Mucosa of descending colon (tissue), 3 donors: ENCODE measurements at regions not wholly inside any gene's neighbourhood (a gene's known extent, or its start where the extent isn't known, plus 50 kb on each side); places are given as distances from the start of the nearest gene placed in this dataset.

ENCODE experiments used
- ATAC-seq: fragments of 200-7000 bp; cut with Tn5 transposase; one replicate; pipeline ENCODE4 v1.9.1; 2020; ENCODE audit warnings: mild to moderate bottlenecking, moderate library complexity
- DNase-seq, 3 donors: peaks; one replicate each; pipeline ENCODE4 v3.0.0-alpha.2; 2020
- H3K36me3 ChIP-seq: fragments of 200-600 bp; one replicate; pipeline ENCODE4 v1.8.0; 2021; ENCODE audit warnings: low read depth, mild to moderate bottlenecking
- H3K4me1 ChIP-seq: fragments of 200-600 bp; one replicate; pipeline ENCODE4 v1.8.0; 2021; ENCODE audit warnings: low read depth, mild to moderate bottlenecking
- H3K4me3 ChIP-seq: fragments of 200-600 bp; one replicate; pipeline ENCODE4 v1.8.0; 2021; ENCODE audit warnings: mild to moderate bottlenecking
- H3K9me3 ChIP-seq: fragments of 200-600 bp; one replicate; pipeline ENCODE4 v1.8.0; 2021; ENCODE audit warnings: mild to moderate bottlenecking
- intact Hi-C, 2 donors: fragments of 100-400 bp; cut with DNase I in 1 of 2; cut with micrococcal nuclease in 1 of 2; formaldehyde crosslinking; loops; one replicate each; pipeline versions ENCODE4 v1.11.0 to v1.11.1; 2022; cut with DNase I, micrococcal nuclease
- TF ChIP-seq, protein P1 (sequence below): fragments of 200-600 bp; IDR thresholded peaks from one replicate; pipeline ENCODE4 v1.8.0; 2022; ENCODE audit warnings: antibody characterized with exemption, mild to moderate bottlenecking
- donor health status: DM: no; HTN: no; CAD: no; lungs with moderate emphysema.
- donor health status: DM: no; HTN: no; CAD: no.
- donor health status: DM: no; HTN: yes; CAD: no.

DNA sequence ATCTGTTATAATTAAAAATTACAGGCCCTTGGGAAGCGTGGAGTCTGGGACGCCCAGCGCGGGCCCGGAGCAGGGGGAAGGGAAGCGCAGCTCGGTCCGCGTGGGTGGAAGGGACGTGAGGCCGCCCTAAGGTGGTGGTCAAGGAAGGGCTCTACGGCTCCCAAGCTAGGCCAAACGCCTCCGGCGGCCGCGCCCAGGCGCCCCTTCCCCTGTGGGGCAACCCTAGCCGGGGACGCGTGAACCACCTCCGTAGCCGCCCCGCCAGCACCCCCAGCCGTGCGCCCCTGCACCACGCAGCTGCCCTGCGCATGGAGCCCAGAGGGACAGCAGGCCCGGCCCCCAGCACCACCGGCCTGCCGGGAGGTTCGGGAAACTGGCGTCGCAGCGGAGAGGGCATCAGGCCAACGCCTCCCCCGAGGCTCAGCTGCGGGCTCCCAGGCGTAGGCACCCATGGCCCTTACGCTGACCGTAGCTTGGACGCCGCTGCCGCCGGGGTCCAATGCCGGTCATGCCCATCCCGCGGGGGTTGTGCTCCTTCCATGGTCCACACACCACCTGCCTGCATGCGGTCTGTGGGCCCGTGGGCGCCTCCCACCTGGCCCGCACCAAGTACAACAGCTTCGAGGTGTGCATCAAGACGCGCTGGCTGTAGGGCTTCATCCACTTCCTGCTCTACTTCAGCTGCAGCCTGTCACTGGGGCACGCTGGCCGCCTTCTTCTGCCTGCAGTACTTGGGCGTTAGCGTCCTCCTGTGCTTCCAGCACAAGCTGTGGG lies 166.7 kb downstream of the SEPTIN7 start:
- TF ChIP-seq, protein P1, sequence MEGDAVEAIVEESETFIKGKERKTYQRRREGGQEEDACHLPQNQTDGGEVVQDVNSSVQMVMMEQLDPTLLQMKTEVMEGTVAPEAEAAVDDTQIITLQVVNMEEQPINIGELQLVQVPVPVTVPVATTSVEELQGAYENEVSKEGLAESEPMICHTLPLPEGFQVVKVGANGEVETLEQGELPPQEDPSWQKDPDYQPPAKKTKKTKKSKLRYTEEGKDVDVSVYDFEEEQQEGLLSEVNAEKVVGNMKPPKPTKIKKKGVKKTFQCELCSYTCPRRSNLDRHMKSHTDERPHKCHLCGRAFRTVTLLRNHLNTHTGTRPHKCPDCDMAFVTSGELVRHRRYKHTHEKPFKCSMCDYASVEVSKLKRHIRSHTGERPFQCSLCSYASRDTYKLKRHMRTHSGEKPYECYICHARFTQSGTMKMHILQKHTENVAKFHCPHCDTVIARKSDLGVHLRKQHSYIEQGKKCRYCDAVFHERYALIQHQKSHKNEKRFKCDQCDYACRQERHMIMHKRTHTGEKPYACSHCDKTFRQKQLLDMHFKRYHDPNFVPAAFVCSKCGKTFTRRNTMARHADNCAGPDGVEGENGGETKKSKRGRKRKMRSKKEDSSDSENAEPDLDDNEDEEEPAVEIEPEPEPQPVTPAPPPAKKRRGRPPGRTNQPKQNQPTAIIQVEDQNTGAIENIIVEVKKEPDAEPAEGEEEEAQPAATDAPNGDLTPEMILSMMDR: no peak

DNA sequence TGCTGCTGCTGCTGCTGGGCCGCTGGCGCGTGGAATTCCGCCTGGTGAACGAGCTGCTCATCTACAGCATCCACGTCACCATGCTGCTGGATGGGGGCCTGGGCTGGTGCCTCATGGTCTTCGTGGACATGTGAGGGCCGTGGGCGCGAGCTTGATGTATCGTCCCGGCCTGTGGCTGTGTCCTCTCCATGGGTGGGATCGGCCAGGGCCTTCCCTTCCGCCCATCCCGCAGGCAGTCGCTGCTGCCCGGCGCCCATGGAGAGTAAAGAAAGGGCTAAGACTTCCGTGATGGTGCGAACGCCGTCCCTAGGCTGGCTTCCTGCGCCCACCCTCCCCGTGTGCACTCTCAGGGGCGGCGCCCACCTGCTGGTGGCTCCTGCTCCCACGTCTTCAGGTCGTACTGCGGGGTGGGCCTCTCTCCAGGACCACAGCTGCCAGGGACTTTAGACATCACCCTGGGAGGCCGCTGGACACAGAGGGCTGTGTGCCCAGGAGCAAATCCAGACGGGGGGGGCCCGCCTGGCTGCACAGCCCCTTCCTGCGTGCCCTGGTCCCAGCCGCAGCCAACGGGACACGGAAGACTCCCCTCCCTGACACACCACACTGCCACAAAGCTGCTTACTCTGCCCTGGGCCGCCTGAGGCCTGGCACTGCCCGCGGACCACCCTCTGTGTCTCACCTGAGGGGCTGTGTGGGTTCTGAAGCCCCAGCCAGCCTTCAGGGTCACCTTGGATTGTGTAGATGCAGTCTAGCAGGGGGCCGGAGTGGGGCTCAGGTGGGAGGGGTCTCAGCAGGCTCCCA lies 167.5 kb downstream of the SEPTIN7 start:
- DNase-seq (no peak), ATAC-seq (no peak)
- Histone ChIP-seq H3K4me1 (no peaks in the 10 kb centered on the region), H3K9me3 (no peaks in the 10 kb centered on the region), H3K4me3 (no peak overlapping the region), H3K36me3 (no peaks in the 10 kb centered on the region)
- intact Hi-C loops: no loop called here
- TF ChIP-seq, protein P1: no peak

More for the DNA sequence above, 166.7 kb downstream of the SEPTIN7 start:
- no peak for ATAC-seq
- Histone ChIP-seq H3K36me3 (no peaks in the 10 kb centered on the region), H3K4me3 (no peak overlapping the region), H3K9me3 (no peaks in the 10 kb centered on the region), H3K4me1 (no peaks in the 10 kb centered on the region)
- intact Hi-C loops: no loop called here
- DNase-seq: no peak

DNA sequence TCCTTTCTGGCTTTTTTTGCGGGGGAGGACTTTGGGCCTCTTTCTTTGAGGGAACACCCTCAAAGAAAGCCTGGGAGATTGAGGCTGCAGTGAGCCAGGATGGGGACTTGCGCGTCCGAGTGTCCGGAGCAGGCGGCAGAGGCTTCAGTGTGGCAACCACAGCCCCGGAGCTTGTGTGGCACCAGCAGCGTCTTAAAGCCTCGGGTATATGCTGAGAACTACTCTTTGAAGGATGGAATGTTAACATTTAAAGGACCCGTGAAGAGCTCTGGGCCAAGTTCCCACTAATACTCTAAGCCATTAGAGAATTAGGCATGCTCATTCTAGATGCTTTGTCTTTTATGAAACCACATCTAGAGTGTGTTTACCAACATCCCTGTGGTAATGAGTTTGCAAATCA lies 168.2 kb downstream of the SEPTIN7 start:
- Histone ChIP-seq H3K9me3 (no peaks in the 10 kb centered on the region), H3K36me3 (no peaks in the 10 kb centered on the region), H3K4me3 (no peak overlapping the region), H3K4me1 (no peaks in the 10 kb centered on the region)
- intact Hi-C loops: no loop called here
- TF ChIP-seq, protein P1: no peak
- ATAC-seq: no peak
- DNase-seq: no peak

DNA sequence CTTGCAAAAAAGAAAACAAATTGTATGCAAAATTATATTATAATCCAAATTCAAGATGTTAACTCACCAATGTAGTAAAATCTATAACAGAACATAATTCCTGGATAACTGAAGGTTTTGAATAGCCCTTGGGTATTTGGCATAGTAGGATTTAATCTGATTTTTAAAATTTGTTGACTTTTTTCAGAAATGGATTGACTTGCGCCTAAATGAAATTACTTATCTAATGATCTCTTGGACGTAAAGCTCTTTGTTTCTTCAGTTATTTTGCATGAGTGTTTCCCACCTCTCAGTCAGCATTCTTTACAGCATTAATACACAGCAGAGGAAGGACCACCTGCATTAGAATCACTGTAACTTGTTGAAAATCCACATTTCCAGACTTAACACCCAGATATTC lies 169.6 kb downstream of the SEPTIN7 start:
- no peak overlapping the region for H3K4me3 ChIP-seq
- DNase-seq: no peak
- H3K36me3 ChIP-seq: no peaks in the 10 kb centered on the region
- ATAC-seq: no peak
- intact Hi-C loops: loop anchor here in 1 of 2 donors (10.0 kb wide), 1 partner anchor 56 kb away; no protein-coding TSS in a partner anchor
- H3K4me1 ChIP-seq: no peaks in the 10 kb centered on the region
- no peaks in the 10 kb centered on the region for H3K9me3 ChIP-seq
- TF ChIP-seq, protein P1: no peak

DNA sequence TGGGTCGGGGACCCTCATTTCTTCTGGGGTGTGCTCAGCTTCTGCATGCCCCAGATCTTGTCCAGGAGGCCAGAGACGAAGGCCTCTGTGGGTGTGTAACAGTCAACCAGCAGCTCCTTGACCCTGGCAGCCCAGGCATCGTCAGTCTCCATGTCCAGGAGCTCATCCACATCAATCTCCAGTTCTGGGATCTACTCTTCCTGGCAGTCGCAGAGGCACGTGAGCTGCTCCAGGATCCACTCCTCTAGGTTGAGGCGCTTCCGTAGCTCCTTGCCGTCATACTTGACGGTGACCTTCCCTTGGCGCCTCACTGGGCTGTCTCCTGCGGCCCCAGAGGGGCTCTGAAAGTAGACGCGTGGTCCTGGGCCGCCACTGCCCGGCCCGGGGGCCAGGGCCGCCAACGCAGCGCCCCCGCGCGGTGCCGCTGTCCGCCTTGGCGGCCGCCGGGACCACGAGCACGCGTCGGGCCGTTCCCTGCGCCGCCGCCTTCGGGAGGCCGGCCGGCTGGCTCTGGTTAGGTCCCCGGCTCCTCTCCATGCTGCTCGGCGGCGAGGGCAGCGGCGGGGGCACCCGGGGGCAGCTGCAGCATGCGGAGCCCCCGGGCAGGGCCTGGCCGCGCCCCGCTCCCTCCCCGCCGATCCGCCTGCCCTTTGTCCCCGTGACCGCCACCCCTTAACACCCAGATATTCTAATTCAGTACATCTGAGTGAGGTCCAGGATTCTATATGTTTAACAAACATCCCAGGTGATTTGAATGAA lies 170.5 kb downstream of the SEPTIN7 start:
- intact Hi-C loops: loop anchor here in 1 of 2 donors (10.0 kb wide), 1 partner anchor 57 kb away; no protein-coding TSS in a partner anchor
- peak; percentile 92 for ATAC-seq
- peak in 2 of 3 donors; percentile 21 to 56 for DNase-seq

More for the DNA sequence above, 170.5 kb downstream of the SEPTIN7 start:
- Histone ChIP-seq H3K36me3 (no peaks in the 10 kb centered on the region), H3K4me3 (no peak overlapping the region), H3K9me3 (no peaks in the 10 kb centered on the region), H3K4me1 (no peaks in the 10 kb centered on the region)
- TF ChIP-seq, protein P1: no peak
